GM21723 (cell line): ENCODE measurements at regions not wholly inside any gene's neighbourhood (a gene's known extent, or its start where the extent isn't known, plus 50 kb on each side); places are given as distances from the start of the nearest gene placed in this dataset.
"Not testable (repeated sequence)": the region's sequence is repeated elsewhere in the genome, so short reads cannot be mapped to it uniquely, and the experiment has no call there.

Experiments
- ATAC-seq: cut with Tn5 transposase; IDR thresholded peaks from one replicate; pipeline ENCODE4 v1.9.1; 2021; ENCODE audit warnings: mild to moderate bottlenecking, moderate library complexity; ENCODE audit not compliant: unreplicated experiment

- ATAC-seq: not testable (repeated sequence)
Observed at GRCh38 chr11:38595359-38596016, 1997.5 kb upstream of the RAG2 start.

- no peak for ATAC-seq
Observed at GRCh38 chr11:38594895-38595294, 1996.9 kb upstream of the RAG2 start.

- no peak for ATAC-seq
Observed at GRCh38 chr11:38593649-38594048, 1995.6 kb upstream of the RAG2 start.

GRCh38 chr11:38582756-38583155 is 1984.7 kb upstream of the RAG2 start:
- ATAC-seq: no peak

- ATAC-seq: no peak
Observed at GRCh38 chr11:38582151-38582550, 1984.1 kb upstream of the RAG2 start.

- no peak for ATAC-seq
Observed at GRCh38 chr11:38577769-38578168, 1979.7 kb upstream of the RAG2 start.

- ATAC-seq: no peak
Observed at GRCh38 chr11:38562562-38562961, 1964.5 kb upstream of the RAG2 start.

- ATAC-seq: no peak
Observed at GRCh38 chr11:38553148-38553547, 1955.1 kb upstream of the RAG2 start.

- no peak for ATAC-seq
Observed at GRCh38 chr11:38547462-38547861, 1949.4 kb upstream of the RAG2 start.

GRCh38 chr11:38543986-38544385 is 1946.0 kb upstream of the RAG2 start:
- ATAC-seq: no peak

GRCh38 chr11:38543311-38543710 is 1945.3 kb upstream of the RAG2 start:
- no peak for ATAC-seq

- no peak for ATAC-seq
Observed at GRCh38 chr11:38538866-38539680, 1941.0 kb upstream of the RAG2 start.

- ATAC-seq: no peak
Observed at GRCh38 chr11:38530226-38530625, 1932.2 kb upstream of the RAG2 start.

GRCh38 chr11:38524945-38525344 is 1926.9 kb upstream of the RAG2 start:
- ATAC-seq: no peak

GRCh38 chr11:38517991-38518390 is 1920.0 kb upstream of the RAG2 start:
- no peak for ATAC-seq

- not testable (repeated sequence) for ATAC-seq
Observed at GRCh38 chr11:38512830-38513229, 1914.8 kb upstream of the RAG2 start.

GRCh38 chr11:38510041-38510440 is 1912.0 kb upstream of the RAG2 start:
- ATAC-seq: no peak

GRCh38 chr11:38503876-38504275 is 1905.8 kb upstream of the RAG2 start:
- no peak for ATAC-seq

GRCh38 chr11:38498721-38499120 is 1900.7 kb upstream of the RAG2 start:
- no peak for ATAC-seq

- no peak for ATAC-seq
Observed at GRCh38 chr11:38491986-38492385, 1894.0 kb upstream of the RAG2 start.

GRCh38 chr11:38481391-38481790 is 1883.4 kb upstream of the RAG2 start:
- no peak for ATAC-seq

- no peak for ATAC-seq
Observed at GRCh38 chr11:38476808-38477575, 1879.0 kb upstream of the RAG2 start.
